ENCODE measurements at regions not wholly inside any gene's neighbourhood (a gene's known extent, or its start where the extent isn't known, plus 50 kb on each side); places are given as distances from the start of the nearest gene placed in this dataset.
"Not testable (repeated sequence)": the region's sequence is repeated elsewhere in the genome, so short reads cannot be mapped to it uniquely, and the experiment has no call there.

DNA sequence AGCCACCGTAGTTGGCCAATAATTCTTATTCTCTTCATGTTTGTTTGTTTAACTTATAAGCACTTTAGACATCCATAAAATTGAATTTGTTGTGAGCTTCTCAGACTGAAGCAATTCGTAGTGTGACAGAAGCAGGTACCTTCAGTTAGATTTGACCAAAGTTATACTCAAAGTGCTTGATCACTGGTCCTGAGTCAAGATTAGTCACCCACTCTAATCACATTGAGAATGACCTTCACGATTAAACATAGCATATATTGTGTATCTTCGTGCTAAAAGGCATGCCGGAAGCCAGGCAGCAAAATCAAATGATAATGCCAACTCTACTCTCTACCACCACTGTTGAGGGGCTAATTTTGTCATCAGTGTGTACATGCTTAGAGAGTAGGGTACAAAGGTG is 763.7 kb upstream of the MBL2 start:
- H3K27ac ChIP-seq, result no peak overlapping the region
- no peaks in the 10 kb centered on the region for H3K27me3 ChIP-seq
- no peak overlapping the region for H3K4me3 ChIP-seq
- H3K4me1 ChIP-seq (ENCODE audit: insufficient read depth), result no peaks in the 10 kb centered on the region
- no peak for DNase-seq
- H3K9me3 ChIP-seq, result no peaks in the 10 kb centered on the region
- no peaks in the 10 kb centered on the region for H3K36me3 ChIP-seq
- WGBS, 3 donors, result 66 to 80% (median 73%) methylated on average over 5 of the region's 5 CpGs
- TF ChIP-seq POLR2A (IDR thresholded peaks at IDR 0.05) (no peak), EP300 (IDR thresholded peaks at IDR 0.05) (no peak)
- TF ChIP-seq, protein P1, sequence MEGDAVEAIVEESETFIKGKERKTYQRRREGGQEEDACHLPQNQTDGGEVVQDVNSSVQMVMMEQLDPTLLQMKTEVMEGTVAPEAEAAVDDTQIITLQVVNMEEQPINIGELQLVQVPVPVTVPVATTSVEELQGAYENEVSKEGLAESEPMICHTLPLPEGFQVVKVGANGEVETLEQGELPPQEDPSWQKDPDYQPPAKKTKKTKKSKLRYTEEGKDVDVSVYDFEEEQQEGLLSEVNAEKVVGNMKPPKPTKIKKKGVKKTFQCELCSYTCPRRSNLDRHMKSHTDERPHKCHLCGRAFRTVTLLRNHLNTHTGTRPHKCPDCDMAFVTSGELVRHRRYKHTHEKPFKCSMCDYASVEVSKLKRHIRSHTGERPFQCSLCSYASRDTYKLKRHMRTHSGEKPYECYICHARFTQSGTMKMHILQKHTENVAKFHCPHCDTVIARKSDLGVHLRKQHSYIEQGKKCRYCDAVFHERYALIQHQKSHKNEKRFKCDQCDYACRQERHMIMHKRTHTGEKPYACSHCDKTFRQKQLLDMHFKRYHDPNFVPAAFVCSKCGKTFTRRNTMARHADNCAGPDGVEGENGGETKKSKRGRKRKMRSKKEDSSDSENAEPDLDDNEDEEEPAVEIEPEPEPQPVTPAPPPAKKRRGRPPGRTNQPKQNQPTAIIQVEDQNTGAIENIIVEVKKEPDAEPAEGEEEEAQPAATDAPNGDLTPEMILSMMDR (IDR thresholded peaks at IDR 0.05), result no peak
- intact Hi-C loops (cut with DNase I), result no loop called here

DNA sequence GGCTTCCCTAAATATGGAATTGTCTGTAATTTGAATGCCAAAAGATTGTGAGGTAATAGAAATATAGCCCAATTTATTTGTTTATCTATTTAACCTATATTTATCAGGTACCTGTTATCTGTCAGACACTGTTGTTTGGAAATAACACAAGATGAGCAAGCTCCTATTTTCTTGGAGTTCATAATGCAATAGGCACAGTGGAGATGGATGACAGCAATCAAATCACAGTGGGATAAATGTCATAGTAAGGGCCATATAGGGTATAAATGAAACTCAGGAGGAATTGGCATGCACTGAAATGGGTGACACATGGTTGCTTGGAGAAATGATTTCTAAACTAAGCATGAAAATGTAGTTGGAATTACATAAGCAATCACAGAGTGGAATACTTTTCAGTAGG is 761.8 kb upstream of the MBL2 start:
- intact Hi-C loops (cut with DNase I), result no loop called here
- Histone ChIP-seq H3K27me3 (no peaks in the 10 kb centered on the region), H3K27ac (no peak overlapping the region), H3K36me3 (no peaks in the 10 kb centered on the region), H3K9me3 (no peaks in the 10 kb centered on the region), H3K4me3 (no peak overlapping the region), H3K4me1 (ENCODE audit: insufficient read depth) (no peaks in the 10 kb centered on the region)
- TF ChIP-seq EP300 (IDR thresholded peaks at IDR 0.05) (no peak), POLR2A (IDR thresholded peaks at IDR 0.05) (no peak)
- TF ChIP-seq, protein P1 (IDR thresholded peaks at IDR 0.05), result no peak
- no peak for DNase-seq

DNA sequence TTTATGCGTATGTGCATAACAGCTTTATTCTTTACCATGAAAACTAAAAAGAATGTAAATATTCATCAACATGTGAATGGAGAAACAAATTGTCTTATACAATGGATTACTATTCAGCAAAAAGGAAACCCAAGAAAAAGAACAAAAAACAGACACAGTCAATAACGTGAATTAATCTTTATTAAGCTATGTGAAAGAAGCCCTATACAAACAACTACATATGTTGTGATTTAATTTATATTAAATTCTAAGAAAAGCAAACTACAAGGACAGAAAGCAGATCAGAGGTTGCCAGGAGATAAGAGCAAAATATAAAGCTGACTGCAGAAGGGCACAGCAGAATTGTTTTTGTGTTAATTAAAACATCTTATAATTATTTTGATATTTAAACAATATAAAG is 756.4 kb upstream of the MBL2 start:
- H3K36me3 ChIP-seq, result no peaks in the 10 kb centered on the region
- no peaks in the 10 kb centered on the region for H3K9me3 ChIP-seq
- WGBS, 3 donors, result 58 to 72% (median 67%) methylated on average over 2 of the region's 2 CpGs
- DNase-seq, result no peak
- no peaks in the 10 kb centered on the region for H3K27me3 ChIP-seq
- TF ChIP-seq EP300 (IDR thresholded peaks at IDR 0.05), result no peak
- no peak for TF ChIP-seq POLR2A (IDR thresholded peaks at IDR 0.05)
- TF ChIP-seq, protein P1 (IDR thresholded peaks at IDR 0.05), result no peak
- H3K4me1 ChIP-seq (ENCODE audit: insufficient read depth), result no peaks in the 10 kb centered on the region
- no peak overlapping the region for H3K27ac ChIP-seq
- H3K4me3 ChIP-seq, result no peak overlapping the region
- intact Hi-C loops (cut with DNase I), result no loop called here

DNA sequence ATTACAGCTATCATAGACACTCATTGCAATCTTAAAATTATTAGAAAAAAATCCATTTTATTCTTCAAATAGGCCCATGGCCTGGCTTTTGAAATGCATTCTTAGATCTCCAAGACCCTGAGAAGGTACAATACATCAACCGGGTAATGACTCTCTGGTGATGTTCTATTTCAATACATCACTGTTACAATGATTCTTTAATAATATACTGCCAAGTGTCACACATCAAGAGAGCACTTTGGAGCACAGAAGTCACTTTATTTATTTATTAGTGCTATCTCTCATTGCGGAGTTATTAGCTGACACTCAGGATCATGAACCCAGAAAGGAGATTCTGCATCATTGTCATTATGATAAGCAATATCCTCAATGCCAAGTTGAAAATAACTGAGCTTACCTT is 748.5 kb upstream of the MBL2 start:
- no peaks in the 10 kb centered on the region for H3K27me3 ChIP-seq
- no peak for DNase-seq
- WGBS, 3 donors, result 88 to 92% (median 90%) methylated on average over 2 of the region's 2 CpGs
- H3K27ac ChIP-seq, result no peak overlapping the region
- no peak for TF ChIP-seq EP300 (IDR thresholded peaks at IDR 0.05)
- TF ChIP-seq POLR2A (IDR thresholded peaks at IDR 0.05), result no peak
- TF ChIP-seq, protein P1 (IDR thresholded peaks at IDR 0.05), result no peak
- H3K9me3 ChIP-seq, result no peaks in the 10 kb centered on the region
- no peaks in the 10 kb centered on the region for H3K4me1 ChIP-seq (ENCODE audit: insufficient read depth)
- no peaks in the 10 kb centered on the region for H3K36me3 ChIP-seq
- no peak overlapping the region for H3K4me3 ChIP-seq
- intact Hi-C loops (cut with DNase I), result no loop called here

DNA sequence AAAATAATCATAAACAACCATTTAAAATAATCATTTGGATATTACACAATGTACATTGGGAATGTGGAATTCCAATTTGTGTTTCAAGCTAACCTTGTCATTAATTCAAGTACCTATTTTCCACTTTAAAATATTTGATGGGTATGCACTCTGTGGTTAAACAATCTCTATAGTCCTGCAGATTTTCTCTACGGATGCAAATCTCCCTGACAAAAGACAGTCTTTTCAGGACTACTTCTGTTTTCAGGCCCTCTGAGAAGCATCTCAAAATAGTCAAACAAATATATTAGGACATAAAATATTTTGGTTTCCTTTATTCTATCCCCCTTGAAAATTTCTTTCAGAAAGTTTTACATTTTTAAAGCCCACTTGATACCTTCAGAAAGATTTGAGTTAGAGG is 735.6 kb upstream of the MBL2 start:
- no peaks in the 10 kb centered on the region for H3K27me3 ChIP-seq
- TF ChIP-seq POLR2A (IDR thresholded peaks at IDR 0.05), result no peak
- TF ChIP-seq, protein P1 (IDR thresholded peaks at IDR 0.05), result no peak
- no peak for TF ChIP-seq EP300 (IDR thresholded peaks at IDR 0.05)
- no peak overlapping the region for H3K27ac ChIP-seq
- no peaks in the 10 kb centered on the region for H3K9me3 ChIP-seq
- intact Hi-C loops (cut with DNase I), result no loop called here
- no peaks in the 10 kb centered on the region for H3K4me1 ChIP-seq (ENCODE audit: insufficient read depth)
- H3K36me3 ChIP-seq, result no peaks in the 10 kb centered on the region
- no peak overlapping the region for H3K4me3 ChIP-seq
- WGBS, 3 donors, result 45 to 56% (median 51%) methylated on average over 1 of the region's 1 CpG
- DNase-seq, result no peak

DNA sequence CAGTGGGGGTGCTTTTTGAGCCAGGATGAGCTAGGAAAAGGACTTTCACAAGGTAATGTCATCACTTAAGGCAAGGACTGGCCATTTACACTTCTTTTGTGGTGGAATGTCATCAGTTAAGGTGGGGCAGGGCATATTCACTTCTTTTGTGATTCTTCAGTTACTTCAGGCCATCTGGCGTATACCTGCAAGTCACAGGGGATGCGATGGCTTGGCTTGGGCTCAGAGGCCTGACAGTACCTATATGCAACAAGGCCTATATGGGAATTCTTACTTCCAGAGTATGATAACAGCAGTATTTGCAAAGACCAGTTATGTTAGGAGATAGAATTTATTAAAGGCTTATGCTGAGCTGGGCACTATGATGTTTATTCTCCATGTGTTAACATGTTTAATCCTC is 731.9 kb upstream of the MBL2 start:
- 92 to 98% (median 96%) methylated on average over 2 of the region's 2 CpGs for WGBS, 3 donors
- H3K27me3 ChIP-seq; H3K27ac ChIP-seq; H3K4me3 ChIP-seq; H3K36me3 ChIP-seq; intact Hi-C loops (cut with DNase I); H3K9me3 ChIP-seq; H3K4me1 ChIP-seq (ENCODE audit: insufficient read depth); DNase-seq: not testable (repeated sequence)
